UCSD-AML1 (cell line): ENCODE measurements at regions not wholly inside any gene's neighbourhood (a gene's known extent, or its start where the extent isn't known, plus 50 kb on each side); places are given as distances from the start of the nearest gene placed in this dataset.
"Not testable (repeated sequence)": the region's sequence is repeated elsewhere in the genome, so short reads cannot be mapped to it uniquely, and the experiment has no call there.

Experiments used
- DNase-seq: peaks from one replicate; lab custom pipeline; 2025; ENCODE audit not compliant: unreplicated experiment; lab: John Stamatoyannopoulos, UW

- no peak for DNase-seq
These were observed 60.3 kb upstream of the ZNF81 start for GRCh38 chrX:47776292-47777006.

- DNase-seq, result no peak
These were observed 63.9 kb upstream of the ZNF81 start for GRCh38 chrX:47772764-47773163.

DNA sequence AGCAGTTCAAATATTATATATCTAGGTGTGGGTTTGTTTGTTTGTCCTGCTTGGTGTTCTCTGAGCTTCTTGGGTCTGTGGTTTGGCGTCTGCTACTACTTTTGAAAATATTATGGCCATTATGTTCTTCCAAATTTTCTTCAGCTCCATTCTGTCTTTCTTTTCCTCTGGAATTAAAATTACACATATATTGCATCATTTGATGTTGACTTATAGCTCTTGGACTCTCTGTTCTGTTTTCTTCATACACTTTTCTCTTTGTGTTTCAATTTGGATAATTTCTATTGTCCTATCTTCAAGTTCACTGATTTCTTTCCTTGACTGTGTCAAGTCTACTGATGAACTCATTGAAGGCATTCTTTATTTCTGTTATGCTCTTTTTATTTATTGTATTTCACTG lies 65.2 kb upstream of the ZNF81 start:
- DNase-seq, result no peak

DNA sequence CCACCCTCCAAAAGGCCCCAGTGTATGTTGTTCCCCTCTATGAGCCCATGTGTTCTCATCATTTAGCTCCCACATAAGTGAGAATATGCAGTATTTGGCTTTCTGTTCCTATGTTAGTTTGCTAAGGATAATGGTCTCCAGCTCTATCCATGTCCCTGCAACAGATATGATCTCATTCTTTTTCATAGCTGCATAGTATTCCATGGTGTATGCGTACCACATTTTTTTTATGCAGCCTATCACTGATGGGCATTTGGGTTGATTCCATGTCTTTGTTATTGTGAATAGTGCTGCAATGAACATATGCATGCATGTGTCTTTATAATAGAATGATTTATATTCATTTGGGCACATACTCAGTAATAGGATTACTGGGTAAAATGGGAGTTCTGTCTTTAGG lies 73.9 kb upstream of the ZNF81 start:
- not testable (repeated sequence) for DNase-seq

DNA sequence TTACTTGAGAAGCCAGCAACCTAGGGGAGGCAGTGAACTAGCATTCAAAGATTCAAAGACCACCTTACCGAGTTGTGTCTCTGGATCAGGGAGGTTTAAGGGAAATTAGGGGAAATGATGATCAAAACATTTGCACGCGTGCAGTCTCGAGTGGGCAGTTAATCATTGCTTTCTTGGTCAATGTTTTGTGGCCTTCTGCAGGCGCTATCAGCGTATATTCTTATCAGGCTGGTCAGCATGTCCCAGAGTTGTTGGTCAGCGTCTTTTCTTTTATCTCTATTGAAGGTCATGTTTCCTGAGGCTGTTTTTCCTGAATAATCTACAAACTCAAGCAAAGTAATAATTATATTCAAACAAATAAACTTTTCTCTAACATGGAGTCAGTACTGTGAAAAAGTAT lies 84.0 kb upstream of the ZNF81 start:
- DNase-seq, result no peak

- peak; percentile 35 for DNase-seq
These were observed 85.0 kb upstream of the ZNF81 start for GRCh38 chrX:47751670-47752069.

DNA sequence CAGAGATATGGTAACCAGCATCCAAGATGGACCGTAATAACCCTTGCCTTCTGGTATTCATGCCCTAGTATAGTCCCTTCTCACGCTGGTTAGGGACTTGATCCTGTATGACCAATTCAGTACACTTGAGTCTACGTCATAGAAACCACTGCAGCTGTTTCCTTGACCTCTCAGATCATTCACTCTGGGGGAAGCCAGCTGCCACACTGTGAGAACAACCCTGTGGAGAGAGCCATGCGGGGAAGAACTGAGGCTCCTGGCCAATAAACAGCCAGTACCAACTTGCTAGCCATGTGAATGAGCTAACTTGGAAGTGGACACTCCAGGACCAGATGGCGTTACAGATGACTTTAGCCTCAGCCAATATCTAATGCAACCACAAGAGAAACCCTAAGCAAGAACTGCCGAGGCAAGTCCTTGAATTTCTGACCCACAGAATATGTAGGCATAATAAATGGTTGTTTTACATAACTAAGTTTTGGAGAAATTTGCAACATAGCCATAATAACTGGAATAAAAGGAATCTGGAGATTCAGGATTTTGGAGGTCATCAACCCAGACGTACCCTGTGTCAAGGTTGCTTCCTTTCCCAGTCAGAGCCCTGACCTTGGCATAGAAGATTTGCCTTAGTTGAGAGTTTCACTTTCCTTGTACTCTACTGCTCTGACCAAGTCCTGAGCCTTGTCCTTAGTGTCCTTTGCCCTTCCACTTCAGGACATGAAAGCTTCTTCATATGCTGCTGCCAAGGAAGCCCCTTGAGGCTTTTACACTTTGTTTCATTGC lies 87.3 kb upstream of the ZNF81 start:
- DNase-seq, result no peak

GRCh38 chrX:47748576-47748975 lies 88.1 kb upstream of the ZNF81 start:
- no peak for DNase-seq

DNA sequence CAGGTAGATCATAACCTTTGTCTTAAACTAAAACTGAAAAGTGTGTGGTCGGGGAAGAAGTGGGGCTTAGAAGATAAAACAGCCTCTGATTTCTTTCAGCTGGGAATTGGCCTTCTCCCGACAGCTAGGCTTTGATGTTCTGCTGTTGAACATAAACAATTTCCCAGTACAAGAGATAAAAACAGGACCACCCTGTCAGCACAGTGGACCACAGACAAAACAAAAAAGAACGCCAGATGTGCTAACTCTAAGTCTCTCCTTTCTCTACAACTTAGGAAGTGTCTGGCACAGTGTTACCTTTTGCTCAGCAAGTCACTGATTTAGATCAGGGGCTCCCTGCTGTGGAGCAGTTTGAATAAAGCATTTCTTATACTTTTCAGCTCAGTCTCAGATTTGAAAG lies 87.5 kb upstream of the UXT start:
- DNase-seq, result no peak

DNA sequence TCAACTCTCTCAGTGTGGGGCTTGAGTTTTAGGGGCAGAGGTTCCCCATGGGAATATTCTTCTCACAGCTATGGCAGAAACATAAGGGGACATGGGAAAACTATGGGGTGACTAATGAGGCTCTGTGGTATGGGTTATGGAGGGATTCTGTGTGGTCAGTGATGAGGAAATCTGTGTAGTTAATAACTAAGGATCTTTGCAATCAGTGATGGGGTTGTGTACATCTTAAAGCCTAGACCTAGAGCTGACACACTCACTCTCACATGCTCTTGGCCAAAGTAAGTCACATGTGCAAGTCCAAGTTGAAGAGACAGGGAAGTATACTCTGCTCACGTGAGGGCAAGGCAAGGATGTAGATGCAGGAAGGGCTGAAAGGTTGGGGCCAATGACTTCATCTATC lies 86.4 kb upstream of the UXT start:
- no peak for DNase-seq

DNA sequence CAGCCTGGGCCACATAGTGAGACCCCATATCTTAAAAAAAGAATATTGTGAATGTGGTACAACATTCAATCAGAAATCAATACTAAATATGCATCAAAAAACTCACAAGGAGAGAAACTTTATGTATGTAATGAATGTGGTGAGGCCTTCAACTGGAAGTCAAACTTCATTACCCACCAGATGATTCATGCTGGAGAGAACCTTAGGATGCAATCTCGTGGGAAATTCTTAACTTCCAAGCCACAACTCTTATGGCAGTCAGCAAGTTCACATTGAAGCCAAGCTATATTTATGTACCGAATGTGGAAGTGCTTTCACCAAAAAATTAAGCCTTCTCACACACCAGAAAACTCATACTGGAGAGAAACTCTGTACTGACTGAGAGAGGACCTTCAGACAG lies 84.5 kb upstream of the UXT start:
- DNase-seq, result no peak

DNA sequence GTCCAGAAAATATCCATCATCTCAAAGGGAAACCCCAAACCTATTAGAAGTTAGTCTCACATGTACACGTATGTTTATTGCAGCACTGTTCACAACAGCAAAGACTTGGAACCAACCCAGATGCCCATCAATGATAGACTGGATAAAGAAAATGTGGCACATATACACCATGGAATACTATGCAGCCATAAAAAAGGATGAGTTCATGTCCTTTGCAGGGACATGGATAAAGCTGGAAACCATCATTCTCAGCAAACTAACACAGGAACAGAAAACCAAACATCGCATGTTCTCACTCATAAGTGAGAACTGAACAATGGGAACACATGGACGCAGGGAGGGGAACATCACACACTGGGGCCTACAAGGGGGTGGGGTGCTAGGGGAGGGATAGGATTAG lies 79.9 kb upstream of the UXT start:
- DNase-seq, result not testable (repeated sequence)

DNA sequence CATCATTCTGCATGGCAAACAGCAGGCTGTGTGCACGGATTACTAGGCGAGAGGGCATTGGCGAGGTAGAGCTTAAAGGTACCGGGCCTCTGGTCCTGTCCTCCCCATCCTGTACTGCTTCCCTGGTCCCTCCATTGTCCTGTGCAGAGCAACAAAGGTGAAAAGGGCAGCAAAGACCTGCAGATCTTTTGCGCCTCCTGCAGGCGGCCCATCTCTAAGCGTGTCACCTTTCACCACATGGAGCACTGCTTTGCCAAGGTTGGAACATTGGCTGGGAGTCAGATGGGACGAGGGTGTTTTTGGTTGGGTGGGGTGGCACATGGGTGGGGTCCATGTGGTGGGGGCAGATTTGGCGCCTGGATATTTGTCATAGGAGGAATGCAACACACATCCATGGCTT lies 64.7 kb upstream of the UXT start:
- no peak for DNase-seq

GRCh38 chrX:47723083-47723482 lies 64.1 kb upstream of the UXT start:
- no peak for DNase-seq

DNA sequence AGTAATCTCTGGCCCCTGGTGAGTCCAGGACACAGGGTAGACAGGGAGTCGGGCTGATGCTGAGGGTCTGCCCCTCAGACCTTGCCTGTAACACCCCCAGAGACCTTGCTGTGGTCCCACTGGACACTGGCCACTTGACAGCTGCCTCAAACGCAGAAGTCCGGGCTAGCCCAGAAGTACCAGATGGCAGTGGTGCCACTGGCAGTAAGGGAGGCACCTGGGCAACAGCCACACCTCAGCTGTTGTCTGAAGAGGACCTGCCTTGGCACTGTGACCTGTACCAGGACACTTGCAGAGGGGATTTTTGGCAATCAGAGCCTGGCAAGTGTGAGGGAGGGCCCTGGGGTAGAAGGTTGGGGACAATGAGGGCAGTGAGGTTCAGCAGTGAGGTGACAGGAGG lies 63.3 kb upstream of the UXT start:
- DNase-seq, result no peak

DNA sequence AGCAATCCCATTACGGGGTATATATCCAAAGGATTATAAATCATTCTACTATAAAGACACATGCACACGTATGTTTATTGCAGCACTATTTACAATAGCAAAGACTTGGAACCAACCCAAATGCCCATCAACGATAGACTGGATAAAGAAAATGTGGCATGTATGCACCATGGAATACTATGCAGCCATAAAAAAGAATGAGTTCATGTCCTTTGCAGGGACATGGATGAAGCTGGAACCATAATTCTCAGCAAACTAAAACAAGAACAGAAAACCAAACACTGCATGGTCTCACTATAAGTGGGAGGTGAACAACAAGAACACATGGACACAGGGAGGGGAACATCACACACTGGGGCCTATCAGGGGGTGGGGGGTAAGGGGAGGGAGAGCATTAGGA lies 56.1 kb upstream of the UXT start:
- not testable (repeated sequence) for DNase-seq

DNA sequence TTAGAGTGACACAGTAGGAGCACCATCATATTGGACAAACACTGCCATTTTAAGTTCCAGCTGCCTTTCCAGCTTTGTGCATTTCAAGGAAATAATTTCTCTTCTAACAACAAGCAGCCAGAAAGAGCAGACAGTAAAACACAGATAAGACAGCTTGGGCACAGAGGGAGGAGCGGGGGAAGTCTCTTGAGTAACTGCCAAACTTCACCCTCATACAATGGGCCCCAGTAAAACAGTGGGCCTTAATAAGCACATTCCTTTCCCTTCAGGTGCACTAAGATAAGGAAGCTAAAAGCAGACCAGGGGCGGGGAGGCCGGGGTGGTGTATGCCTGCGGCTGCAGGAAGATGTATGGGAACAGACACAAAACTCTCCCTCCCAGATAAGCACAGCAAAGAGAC lies 53.7 kb upstream of the UXT start:
- DNase-seq, result not testable (repeated sequence)

GRCh38 chrX:47710252-47710651 lies 51.3 kb upstream of the UXT start:
- no peak for DNase-seq
